Astrocyte (in vitro differentiated cells and primary cell): ENCODE measurements at regions not wholly inside any gene's neighbourhood (a gene's known extent, or its start where the extent isn't known, plus 50 kb on each side); places are given as distances from the start of the nearest gene placed in this dataset.

Source experiments
- EZH2 ChIP-seq: IDR thresholded peaks from 2 replicates; pipeline ENCODE4 v1.6.1; 2012; ENCODE audit warnings: mild to moderate bottlenecking, low read length, inconsistent platforms; ENCODE audit not compliant: insufficient read depth
- TF ChIP-seq, protein P1 (sequence below): IDR thresholded peaks from 2 replicates; pipeline ENCODE4 v1.5.1; 2011; ENCODE audit warnings: low read depth, mild to moderate bottlenecking, inconsistent platforms, low read length, moderate library complexity; ENCODE audit not compliant: insufficient read depth

GRCh38 chr17:54849660-54850059 lies 51.0 kb upstream of the TOM1L1 start:
- TF ChIP-seq, protein P1, sequence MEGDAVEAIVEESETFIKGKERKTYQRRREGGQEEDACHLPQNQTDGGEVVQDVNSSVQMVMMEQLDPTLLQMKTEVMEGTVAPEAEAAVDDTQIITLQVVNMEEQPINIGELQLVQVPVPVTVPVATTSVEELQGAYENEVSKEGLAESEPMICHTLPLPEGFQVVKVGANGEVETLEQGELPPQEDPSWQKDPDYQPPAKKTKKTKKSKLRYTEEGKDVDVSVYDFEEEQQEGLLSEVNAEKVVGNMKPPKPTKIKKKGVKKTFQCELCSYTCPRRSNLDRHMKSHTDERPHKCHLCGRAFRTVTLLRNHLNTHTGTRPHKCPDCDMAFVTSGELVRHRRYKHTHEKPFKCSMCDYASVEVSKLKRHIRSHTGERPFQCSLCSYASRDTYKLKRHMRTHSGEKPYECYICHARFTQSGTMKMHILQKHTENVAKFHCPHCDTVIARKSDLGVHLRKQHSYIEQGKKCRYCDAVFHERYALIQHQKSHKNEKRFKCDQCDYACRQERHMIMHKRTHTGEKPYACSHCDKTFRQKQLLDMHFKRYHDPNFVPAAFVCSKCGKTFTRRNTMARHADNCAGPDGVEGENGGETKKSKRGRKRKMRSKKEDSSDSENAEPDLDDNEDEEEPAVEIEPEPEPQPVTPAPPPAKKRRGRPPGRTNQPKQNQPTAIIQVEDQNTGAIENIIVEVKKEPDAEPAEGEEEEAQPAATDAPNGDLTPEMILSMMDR = no peak
- no peak for TF ChIP-seq EZH2
